ENCODE measurements at regions not wholly inside any gene's neighbourhood (a gene's known extent, or its start where the extent isn't known, plus 50 kb on each side); places are given as distances from the start of the nearest gene placed in this dataset.

- DNase-seq: no peak
These were observed 202.8 kb upstream of the COPS8 start for GRCh38 chr2:236882930-236883329.

- no peak for DNase-seq
These were observed 201.9 kb upstream of the COPS8 start for GRCh38 chr2:236883819-236884218.

- no peak for DNase-seq
These were observed 201.0 kb upstream of the COPS8 start for GRCh38 chr2:236884569-236885175.

GRCh38 chr2:236886456-236886855 is 199.2 kb upstream of the COPS8 start:
- DNase-seq: no peak

GRCh38 chr2:236887531-236887930 is 198.2 kb upstream of the COPS8 start:
- no peak for DNase-seq

GRCh38 chr2:236887953-236888793 is 197.5 kb upstream of the COPS8 start:
- DNase-seq: no peak

- DNase-seq: no peak
These were observed 196.6 kb upstream of the COPS8 start for GRCh38 chr2:236888794-236889780.

GRCh38 chr2:236889791-236890704 is 195.6 kb upstream of the COPS8 start:
- DNase-seq: no peak

GRCh38 chr2:236892721-236893120 is 193.0 kb upstream of the COPS8 start:
- DNase-seq: no peak

- no peak for DNase-seq
These were observed 190.9 kb upstream of the COPS8 start for GRCh38 chr2:236894791-236895190.

GRCh38 chr2:236895497-236895896 is 190.2 kb upstream of the COPS8 start:
- no peak for DNase-seq

GRCh38 chr2:236896688-236897087 is 189.0 kb upstream of the COPS8 start:
- no peak for DNase-seq

- no peak for DNase-seq
These were observed 186.5 kb upstream of the COPS8 start for GRCh38 chr2:236899146-236899545.

- no peak for DNase-seq
These were observed 185.6 kb upstream of the COPS8 start for GRCh38 chr2:236899950-236900640.

GRCh38 chr2:236901956-236902355 is 183.7 kb upstream of the COPS8 start:
- no peak for DNase-seq

GRCh38 chr2:236903978-236904377 is 181.7 kb upstream of the COPS8 start:
- no peak for DNase-seq

GRCh38 chr2:236904389-236905263 is 181.1 kb upstream of the COPS8 start:
- DNase-seq: no peak

- DNase-seq: no peak
These were observed 179.7 kb upstream of the COPS8 start for GRCh38 chr2:236905976-236906375.

GRCh38 chr2:236908439-236909192 is 177.1 kb upstream of the COPS8 start:
- DNase-seq: no peak

GRCh38 chr2:236909193-236909504 is 176.5 kb upstream of the COPS8 start:
- DNase-seq: no peak

All from activated CD8-positive, alpha-beta memory T cell treated with anti-CD3 and anti-CD28 coated beads, Interleukin-2, amount 50 U/mL, for 4 hours (primary cell).